A673 (cell line): ENCODE measurements at regions not wholly inside any gene's neighbourhood (a gene's known extent, or its start where the extent isn't known, plus 50 kb on each side); places are given as distances from the start of the nearest gene placed in this dataset.
A peak's percentile ranks its signal among the peaks of the same experiment; 100 is the strongest.

Source experiments
- BruUV-seq: library from RNA; stranded (reverse); fragments of 400-500 nt; replicated peaks from 2 replicates; lab custom pipeline; 2021; lab: Mats Ljungman, UMichigan
- CTCF ChIA-PET: fragments of 300-600 bp; sonication (Branson Sonifier 250); formaldehyde crosslinking; loops from one replicate; lab custom pipeline; 2022; ENCODE audit warnings: antibody characterized with exemption; lab: Charles Lee
- POLR2A ChIA-PET: fragments of 300-600 bp; sonication (Branson Sonifier 250); formaldehyde crosslinking; loops from one replicate; lab custom pipeline; 2022; ENCODE audit warnings: antibody characterized with exemption; ENCODE audit not compliant: low non-redundant PET; lab: Charles Lee
- DNase-seq: peaks from one replicate; pipeline ENCODE4 v3.0.0-alpha.2; 2015; ENCODE audit warnings: low spot score
- H3K27ac ChIP-seq: fragments of 200-600 bp; sonication (generic); 2 replicates; pipeline ENCODE4 v1.5.1; 2016; ENCODE audit warnings: mixed run types, low read depth, mild to moderate bottlenecking, mixed read lengths, antibody characterized with exemption, low read length; ENCODE audit not compliant: poor library complexity, severe bottlenecking
- H3K27me3 ChIP-seq: fragments of 200-600 bp; sonication (generic); replicated peaks from 2 replicates; pipeline ENCODE4 v1.6.1; 2017; ENCODE audit warnings: mixed run types, low read depth, mild to moderate bottlenecking, mixed read lengths, antibody characterized with exemption, low read length; ENCODE audit not compliant: insufficient read depth, poor library complexity
- H3K36me3 ChIP-seq: fragments of 200-600 bp; sonication (generic); 2 replicates; pipeline ENCODE4 v1.6.1; 2016; ENCODE audit warnings: mixed run types, mild to moderate bottlenecking, mixed read lengths, antibody characterized with exemption, low read length; ENCODE audit not compliant: insufficient read depth, poor library complexity, severe bottlenecking
- H3K4me1 ChIP-seq: fragments of 200-600 bp; sonication (generic); 2 replicates; pipeline ENCODE4 v1.6.1; 2017; ENCODE audit warnings: mixed run types, mild to moderate bottlenecking, mixed read lengths, antibody characterized with exemption, low read length; ENCODE audit not compliant: insufficient read depth, poor library complexity, severe bottlenecking
- H3K4me3 ChIP-seq: fragments of 200-600 bp; sonication (generic); 2 replicates; pipeline ENCODE4 v1.5.1; 2016; ENCODE audit warnings: low read depth, mixed run types, mild to moderate bottlenecking, mixed read lengths, low read length; ENCODE audit not compliant: poor library complexity, severe bottlenecking
- H3K9me3 ChIP-seq: fragments of 200-600 bp; sonication (generic); 2 replicates; pipeline ENCODE4 v1.6.1; 2016; ENCODE audit warnings: mixed run types, low read depth, mild to moderate bottlenecking, mixed read lengths, antibody characterized with exemption, low read length; ENCODE audit not compliant: poor library complexity, severe bottlenecking
- EZH2 ChIP-seq: fragments of 200-600 bp; sonication (generic); IDR thresholded peaks from 2 replicates; pipeline ENCODE4 v1.6.1; 2017; ENCODE audit warnings: borderline replicate concordance, low read depth, mild to moderate bottlenecking, mixed read lengths, antibody characterized with exemption, low read length; ENCODE audit not compliant: poor library complexity, severe bottlenecking
- intact Hi-C: fragments of 100-400 bp; cut with micrococcal nuclease; formaldehyde crosslinking; loops from one replicate; pipeline ENCODE4 v1.10.0; 2022; ENCODE audit not compliant: unreplicated experiment
- TF ChIP-seq, protein P1 (sequence below): fragments of 300-800, 200-600 bp; sonication (generic); conservative IDR thresholded peaks from 2 replicates; pipeline ENCODE4 v1.5.1; 2017; ENCODE audit warnings: low read depth, mild to moderate bottlenecking, antibody characterized with exemption, low read length, moderate library complexity, mixed read lengths

DNA sequence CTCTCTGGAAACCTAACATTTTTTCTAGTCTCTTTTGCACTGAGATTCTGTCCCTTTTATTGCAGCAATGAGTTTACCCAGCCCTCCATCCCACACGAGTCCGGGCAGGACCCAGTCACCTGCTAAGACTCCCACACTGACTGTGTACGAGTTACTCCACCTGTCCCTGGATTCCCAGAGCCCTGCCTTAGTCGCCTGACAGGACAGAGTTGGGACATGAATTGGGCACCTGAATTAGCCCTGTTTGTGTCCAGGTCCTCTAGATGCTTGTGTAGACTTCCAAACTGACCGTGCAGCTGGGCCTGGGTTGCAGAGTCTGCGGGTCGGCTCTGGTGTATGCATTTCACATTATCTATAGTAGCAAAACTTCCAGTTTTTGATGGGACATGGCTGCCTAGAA is 238.7 kb downstream of the VAPA start:
- CTCF ChIA-PET: no interaction called here
- no peak for DNase-seq
- H3K9me3 ChIP-seq: no peaks in the 10 kb centered on the region
- no peak overlapping the region for H3K4me3 ChIP-seq
- H3K4me1 ChIP-seq: no peaks in the 10 kb centered on the region
- intact Hi-C loops: no loop called here
- H3K27me3 ChIP-seq: no peaks in the 10 kb centered on the region
- no peak overlapping the region for H3K27ac ChIP-seq
- TF ChIP-seq EZH2: no peak
- TF ChIP-seq, protein P1, sequence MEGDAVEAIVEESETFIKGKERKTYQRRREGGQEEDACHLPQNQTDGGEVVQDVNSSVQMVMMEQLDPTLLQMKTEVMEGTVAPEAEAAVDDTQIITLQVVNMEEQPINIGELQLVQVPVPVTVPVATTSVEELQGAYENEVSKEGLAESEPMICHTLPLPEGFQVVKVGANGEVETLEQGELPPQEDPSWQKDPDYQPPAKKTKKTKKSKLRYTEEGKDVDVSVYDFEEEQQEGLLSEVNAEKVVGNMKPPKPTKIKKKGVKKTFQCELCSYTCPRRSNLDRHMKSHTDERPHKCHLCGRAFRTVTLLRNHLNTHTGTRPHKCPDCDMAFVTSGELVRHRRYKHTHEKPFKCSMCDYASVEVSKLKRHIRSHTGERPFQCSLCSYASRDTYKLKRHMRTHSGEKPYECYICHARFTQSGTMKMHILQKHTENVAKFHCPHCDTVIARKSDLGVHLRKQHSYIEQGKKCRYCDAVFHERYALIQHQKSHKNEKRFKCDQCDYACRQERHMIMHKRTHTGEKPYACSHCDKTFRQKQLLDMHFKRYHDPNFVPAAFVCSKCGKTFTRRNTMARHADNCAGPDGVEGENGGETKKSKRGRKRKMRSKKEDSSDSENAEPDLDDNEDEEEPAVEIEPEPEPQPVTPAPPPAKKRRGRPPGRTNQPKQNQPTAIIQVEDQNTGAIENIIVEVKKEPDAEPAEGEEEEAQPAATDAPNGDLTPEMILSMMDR: no peak
- POLR2A ChIA-PET: no interaction called here
- no TSS peak for BruUV-seq
- no peaks in the 10 kb centered on the region for H3K36me3 ChIP-seq

DNA sequence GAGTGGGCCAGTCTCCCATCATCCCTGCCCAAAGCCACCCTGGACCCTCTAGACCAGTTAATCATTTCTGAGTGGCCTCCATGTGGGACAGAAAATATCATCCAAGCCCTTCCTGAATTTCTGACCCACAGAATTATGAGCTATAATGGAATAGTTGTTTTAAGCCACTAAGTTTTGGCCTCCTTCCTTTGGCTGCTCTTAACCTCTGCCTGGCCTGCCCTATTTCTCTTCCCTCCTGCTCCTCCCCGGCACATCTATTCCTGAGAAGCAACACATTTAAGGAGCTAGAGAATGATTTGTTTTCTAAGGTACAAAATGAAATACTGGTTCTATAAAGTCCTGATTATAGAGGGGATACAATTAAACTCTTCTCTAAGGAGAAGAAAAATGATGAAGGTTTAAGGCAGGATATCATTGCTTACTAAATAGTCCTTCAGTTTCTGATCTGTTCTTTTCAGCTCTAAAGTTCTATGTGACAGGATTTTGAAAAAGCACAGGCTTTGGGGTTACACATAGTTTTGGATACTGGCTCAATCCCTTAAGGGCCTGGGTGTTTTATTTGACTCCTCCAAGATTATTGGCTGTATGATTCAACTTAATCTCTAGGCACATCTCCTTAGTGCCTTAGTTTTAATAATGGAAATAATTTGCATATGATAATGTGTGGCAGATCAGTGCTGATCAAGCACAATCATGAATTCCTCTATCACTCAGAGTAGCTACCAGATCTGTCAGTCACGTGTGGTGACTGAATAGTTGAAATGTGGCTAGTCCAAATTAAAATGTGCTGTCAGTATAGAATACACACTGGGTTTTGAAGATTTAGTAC is 240.3 kb downstream of the VAPA start:
- Histone ChIP-seq H3K4me3 (no peak overlapping the region), H3K27me3 (no peaks in the 10 kb centered on the region), H3K9me3 (no peaks in the 10 kb centered on the region), H3K27ac (no peak overlapping the region), H3K4me1 (no peaks in the 10 kb centered on the region), H3K36me3 (no peaks in the 10 kb centered on the region)
- intact Hi-C loops: no loop called here
- no TSS peak for BruUV-seq
- CTCF ChIA-PET: no interaction called here
- POLR2A ChIA-PET: no interaction called here
- TF ChIP-seq EZH2: no peak
- TF ChIP-seq, protein P1: no peak
- DNase-seq: peak; percentile 19

DNA sequence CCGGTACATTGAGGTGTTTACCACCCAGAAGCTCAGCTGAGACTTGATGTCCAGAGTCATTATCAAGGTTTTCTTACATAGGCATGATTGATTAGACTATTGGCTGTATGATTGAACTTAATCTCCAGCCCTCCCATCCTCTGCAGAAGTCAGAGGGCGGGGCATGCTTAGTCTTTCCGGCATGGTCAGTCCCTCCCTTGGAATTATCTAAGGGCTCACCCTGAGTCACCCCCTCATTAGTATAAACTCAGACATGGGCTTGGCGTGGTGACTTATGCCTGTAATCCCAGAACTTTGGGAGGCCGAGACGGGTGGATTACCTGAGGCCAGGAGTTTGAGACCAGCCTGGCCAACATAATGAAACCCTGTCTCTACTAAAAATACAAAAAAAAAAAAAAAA is 243.9 kb downstream of the VAPA start:
- no peak for DNase-seq
- no peaks in the 10 kb centered on the region for H3K9me3 ChIP-seq
- CTCF ChIA-PET: no interaction called here
- POLR2A ChIA-PET: no interaction called here
- no peak overlapping the region for H3K27ac ChIP-seq
- H3K4me1 ChIP-seq: no peaks in the 10 kb centered on the region
- H3K4me3 ChIP-seq: no peak overlapping the region
- intact Hi-C loops: no loop called here
- no peaks in the 10 kb centered on the region for H3K27me3 ChIP-seq
- TF ChIP-seq, protein P1: no peak
- no peak for TF ChIP-seq EZH2
- BruUV-seq: no TSS peak
- no peaks in the 10 kb centered on the region for H3K36me3 ChIP-seq
